GM18861 (cell line): ENCODE measurements at regions not wholly inside any gene's neighbourhood (a gene's known extent, or its start where the extent isn't known, plus 50 kb on each side); places are given as distances from the start of the nearest gene placed in this dataset.
"Not testable (repeated sequence)": the region's sequence is repeated elsewhere in the genome, so short reads cannot be mapped to it uniquely, and the experiment has no call there.

ENCODE experiments used
- ATAC-seq: cut with Tn5 transposase; IDR thresholded peaks from one replicate; pipeline ENCODE4 v1.9.1; 2021; ENCODE audit not compliant: unreplicated experiment

- no peak for ATAC-seq
These were observed 192.0 kb downstream of the OTUD1 start for GRCh38 chr10:23630885-23631284.

GRCh38 chr10:23643111-23643780 lies 204.4 kb downstream of the OTUD1 start:
- ATAC-seq: no peak

DNA sequence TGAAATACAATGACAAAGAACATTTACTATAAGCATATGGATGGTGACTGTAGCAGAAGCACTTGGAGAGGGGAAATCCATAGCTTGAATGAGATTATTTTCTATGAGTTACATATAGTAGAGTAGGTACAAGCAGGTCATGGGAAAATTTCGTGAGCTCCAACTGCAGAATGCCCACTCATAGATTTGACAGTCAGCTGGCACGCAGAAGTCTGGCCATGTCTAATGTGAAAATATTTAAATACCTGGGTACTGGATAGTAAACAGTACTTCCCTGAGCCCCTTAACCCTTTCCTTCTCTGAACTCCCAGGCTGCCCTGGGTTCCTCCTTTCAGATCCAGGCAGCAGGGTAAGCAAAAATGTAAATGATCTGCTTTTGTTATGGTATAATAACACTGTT lies 209.7 kb downstream of the OTUD1 start:
- no peak for ATAC-seq

DNA sequence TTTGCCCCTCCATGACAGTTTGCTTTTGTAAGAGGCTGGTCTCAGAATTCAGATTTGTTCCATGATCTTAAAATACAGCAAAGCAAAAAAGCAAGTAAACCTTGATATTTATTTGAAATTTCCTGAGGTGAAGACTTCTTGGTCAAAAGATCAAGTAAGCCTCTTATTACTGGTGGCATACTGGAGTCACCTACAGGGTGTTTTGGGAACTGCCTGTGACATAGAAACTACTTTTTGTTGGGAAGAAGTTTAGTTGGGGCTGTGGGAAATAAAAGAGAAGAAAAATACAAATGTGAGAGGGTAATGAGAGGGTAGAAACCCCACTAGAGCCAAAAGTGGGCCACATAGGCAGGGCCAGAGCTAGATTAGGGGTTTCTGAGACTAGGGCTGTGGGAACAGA lies 217.9 kb downstream of the OTUD1 start:
- ATAC-seq: no peak

- ATAC-seq: no peak
These were observed 218.8 kb downstream of the OTUD1 start for GRCh38 chr10:23657677-23658076.

GRCh38 chr10:23671866-23672265 lies 233.0 kb downstream of the OTUD1 start:
- not testable (repeated sequence) for ATAC-seq

DNA sequence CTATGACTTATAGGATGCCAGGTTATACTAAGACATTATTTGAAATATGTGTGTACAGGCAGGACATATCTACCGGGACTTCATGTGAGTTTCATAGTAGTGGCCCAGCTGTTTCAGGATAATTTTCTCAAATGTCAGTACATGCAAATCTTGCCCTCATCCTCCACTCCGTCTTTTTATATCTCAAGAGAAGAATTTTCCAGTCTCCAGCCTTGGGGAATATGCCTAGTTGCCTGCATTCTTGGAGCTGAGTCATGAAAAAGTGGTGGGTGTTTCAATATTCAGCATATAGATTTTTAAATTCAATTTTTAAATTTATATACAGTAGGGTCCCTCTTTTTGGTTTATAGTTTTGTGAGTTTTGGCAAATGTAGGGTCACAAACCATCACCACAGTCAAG lies 236.7 kb downstream of the OTUD1 start:
- no peak for ATAC-seq

DNA sequence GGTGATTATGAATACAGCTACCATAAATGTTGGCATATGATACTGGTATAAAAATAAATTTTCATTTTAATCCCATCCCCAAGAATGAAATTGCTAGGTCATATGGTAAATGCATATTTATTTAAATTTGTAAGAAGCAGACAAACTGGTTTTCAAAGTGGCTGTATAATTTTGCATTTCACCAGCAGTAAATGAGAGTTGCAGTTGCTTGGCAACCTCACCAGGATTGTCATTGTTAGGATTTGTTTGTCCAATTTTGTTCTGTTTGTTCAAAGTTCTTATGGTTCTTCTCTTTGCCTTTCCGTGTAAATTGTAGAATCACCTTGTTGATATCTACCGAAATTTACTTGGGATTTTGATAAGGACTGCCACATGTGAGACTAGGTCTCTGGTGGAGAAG lies 237.4 kb downstream of the OTUD1 start:
- no peak for ATAC-seq

DNA sequence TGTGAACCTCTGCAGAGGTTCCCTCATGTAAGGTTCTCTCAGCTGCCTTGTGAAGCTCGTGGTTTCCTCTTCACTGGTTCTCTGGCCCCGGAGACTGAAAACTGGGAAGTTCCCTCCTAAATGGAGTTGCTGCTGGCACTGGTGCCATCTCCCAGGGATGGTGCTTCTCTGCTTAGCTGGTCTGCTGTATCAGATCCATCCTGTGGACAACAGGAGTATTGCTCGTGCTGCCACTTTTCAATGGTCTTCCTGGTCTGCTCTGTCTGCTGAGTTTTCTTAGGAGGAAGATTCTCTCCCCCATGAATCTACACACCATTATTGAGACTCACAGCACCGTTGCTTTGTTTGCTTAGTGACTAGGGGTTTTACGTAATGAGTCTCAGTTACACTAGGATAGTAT lies 247.8 kb downstream of the OTUD1 start:
- no peak for ATAC-seq

DNA sequence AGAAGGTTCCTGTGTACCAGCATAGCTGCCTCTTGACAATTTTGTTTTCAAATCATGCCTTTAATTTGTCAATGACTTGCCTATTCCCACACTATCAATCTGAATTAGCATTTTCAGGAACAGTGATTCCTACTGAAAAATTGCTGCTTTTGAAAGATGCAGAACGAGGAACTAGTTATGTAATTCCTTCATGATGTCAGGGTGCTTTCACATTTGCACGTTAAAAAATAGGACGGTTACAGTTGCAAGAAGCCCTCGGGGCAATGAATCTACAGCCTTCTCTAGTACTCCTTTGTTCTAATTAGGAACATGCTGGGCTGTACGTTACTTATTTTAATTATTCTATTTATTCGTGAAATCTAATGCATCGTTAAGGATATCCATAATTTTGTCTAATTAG lies 253.9 kb downstream of the OTUD1 start:
- no peak for ATAC-seq

GRCh38 chr10:23693501-23693901 lies 254.6 kb downstream of the OTUD1 start:
- ATAC-seq: no peak

DNA sequence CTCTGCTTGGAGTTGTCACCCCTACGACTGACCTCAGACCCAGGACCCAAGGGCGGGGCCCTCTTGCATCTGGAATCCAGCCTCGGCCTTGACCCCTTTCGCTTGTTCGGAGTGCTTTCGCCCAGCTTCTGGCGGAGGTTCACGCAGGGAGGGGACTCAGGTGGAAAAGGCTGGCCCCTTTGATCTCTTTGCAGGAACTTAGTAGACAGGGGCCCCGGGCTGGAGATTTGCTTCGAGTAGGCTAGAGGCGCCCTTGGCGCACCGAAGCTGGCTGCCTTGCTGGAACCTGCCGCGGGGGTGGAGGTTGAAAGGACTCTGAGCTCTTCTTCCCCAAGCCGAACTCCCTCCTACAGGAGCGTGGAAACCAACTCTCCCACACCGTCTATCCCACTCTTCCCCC lies 255.1 kb downstream of the OTUD1 start:
- ATAC-seq: no peak

GRCh38 chr10:23694446-23694920 lies 255.6 kb downstream of the OTUD1 start:
- no peak for ATAC-seq

GRCh38 chr10:23694921-23695824 lies 256.3 kb downstream of the OTUD1 start:
- no peak for ATAC-seq

GRCh38 chr10:23695825-23696420 lies 257.0 kb downstream of the OTUD1 start:
- ATAC-seq: no peak

DNA sequence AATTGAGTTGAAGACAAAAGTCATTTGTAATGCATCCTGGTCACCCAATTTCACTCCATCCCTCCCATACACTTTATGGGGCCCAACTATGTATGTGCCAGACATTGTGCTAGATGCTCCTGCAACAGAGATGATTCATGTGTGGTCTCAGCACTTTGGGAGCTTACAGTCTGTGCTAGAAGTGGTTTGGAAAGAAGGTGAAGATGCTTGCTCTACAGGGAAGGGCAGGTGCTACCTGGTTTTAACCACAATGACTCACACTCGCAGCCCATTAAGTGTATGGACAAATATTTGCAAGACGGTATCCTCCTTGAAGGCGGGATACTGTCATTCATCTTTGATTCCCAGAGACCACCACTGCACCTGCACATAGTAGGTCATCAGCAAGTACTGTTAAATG lies 257.6 kb downstream of the OTUD1 start:
- ATAC-seq: no peak

- peak; percentile 95 for ATAC-seq
These were observed 264.1 kb downstream of the OTUD1 start for GRCh38 chr10:23702977-23703414.

- no peak for ATAC-seq
These were observed 276.5 kb downstream of the OTUD1 start for GRCh38 chr10:23715363-23715762.

GRCh38 chr10:23717913-23718312 lies 279.0 kb downstream of the OTUD1 start:
- ATAC-seq: no peak

DNA sequence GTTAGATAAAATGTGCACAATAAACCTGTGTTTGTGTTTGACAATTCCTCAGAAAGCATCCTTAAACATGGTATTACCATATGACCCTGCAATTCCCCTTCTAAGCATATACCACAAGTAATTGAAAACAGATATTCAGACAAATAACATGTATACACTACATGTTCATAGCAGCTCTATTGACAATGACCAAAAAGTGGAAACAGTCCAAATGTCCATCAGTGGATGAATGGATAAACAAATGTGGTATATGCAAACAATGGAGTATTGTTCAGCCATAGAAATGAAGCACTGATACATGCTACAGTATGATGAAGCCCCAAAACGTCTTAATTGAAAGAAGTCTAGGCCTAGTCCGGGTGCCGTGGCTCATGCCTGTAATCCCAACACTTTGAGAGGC lies 280.1 kb downstream of the OTUD1 start:
- ATAC-seq: no peak

DNA sequence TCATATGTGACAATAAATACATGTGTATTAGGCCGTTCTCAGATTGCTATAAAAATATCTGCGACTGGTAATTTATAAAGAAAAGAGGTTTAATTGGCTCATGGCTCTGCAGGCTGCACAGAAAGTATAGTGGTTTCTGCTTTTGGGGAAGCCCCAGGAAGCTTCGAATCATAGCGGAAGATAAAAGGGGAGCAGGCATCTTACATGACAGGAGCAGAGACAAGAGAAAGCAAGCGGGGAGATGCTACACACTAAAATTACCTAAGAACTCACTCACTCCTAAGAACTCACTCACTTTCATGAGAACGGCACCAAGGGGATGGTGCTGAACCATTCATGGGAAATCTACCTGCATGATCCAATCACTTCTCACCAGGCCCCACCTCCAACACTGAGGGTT lies 284.9 kb downstream of the OTUD1 start:
- no peak for ATAC-seq

DNA sequence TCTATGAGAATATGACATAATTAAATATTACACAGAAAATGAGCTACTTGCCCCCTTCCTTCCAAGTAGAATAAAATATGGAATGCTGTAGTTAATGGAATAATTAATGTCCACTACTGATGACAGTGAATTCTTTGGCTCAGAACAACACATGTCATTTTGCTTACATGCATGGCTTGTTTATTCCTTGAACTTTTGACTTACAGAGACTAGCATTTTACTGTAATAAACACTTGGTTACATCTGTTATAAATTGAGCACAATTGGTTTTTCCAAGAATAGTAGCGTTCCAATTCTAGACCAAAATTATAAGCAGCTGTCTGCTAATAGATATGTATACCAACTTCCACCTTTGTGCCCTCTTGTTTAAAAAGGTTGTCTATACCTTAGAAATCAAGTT lies 286.7 kb downstream of the OTUD1 start:
- ATAC-seq: no peak
